ENCODE measurements at regions not wholly inside any gene's neighbourhood (a gene's known extent, or its start where the extent isn't known, plus 50 kb on each side); places are given as distances from the start of the nearest gene placed in this dataset.

GRCh38 chr1:213389061-213389581, 338.1 kb downstream of the RPS6KC1 start:
- Histone ChIP-seq H3K27me3 (ENCODE audit: insufficient read depth) (no peaks in the 10 kb centered on the region), H3K9me2 (no peaks in the 10 kb centered on the region), H3K4me1 (ENCODE audit: control insufficient read depth in 1 of 2, insufficient read depth in 2 of 2, low read depth in 1 of 2, low read length in 1 of 2) (no peaks in the 10 kb centered on the region), H3K79me2 (ENCODE audit: insufficient read depth) (no peaks in the 10 kb centered on the region), H3K36me3 (replicated peaks in 1 of 2; ENCODE audit: control insufficient read depth in 1 of 2, insufficient read depth in 2 of 2, low read length in 1 of 2) (no peaks in the 10 kb centered on the region), H3K27ac (ENCODE audit: low read depth in 2 of 2, low read length in 1 of 2) (no peak overlapping the region), H3F3A (replicated peaks; ENCODE audit: insufficient read depth) (no peaks in the 10 kb centered on the region), H2AFZ (ENCODE audit: low read depth) (no peak overlapping the region), H3K9ac (no peak overlapping the region), H3K4me2 (no peak overlapping the region), H4K20me1 (ENCODE audit: insufficient read depth) (no peaks in the 10 kb centered on the region), H3K9me3 (no peaks in the 10 kb centered on the region), H3K4me3 (ENCODE audit: low read depth in 2 of 2, low read length in 1 of 2) (no peak overlapping the region)
- WGBS (ENCODE audit: low lambda C conversion rate) = 74% methylated on average over 11 of the region's 20 CpGs
- CTCF ChIA-PET = interaction anchor here (1.4 kb wide), 1 partner anchor 144 kb away, joined by 3 read pairs; no protein-coding TSS in a partner anchor
- TF ChIP-seq CTCF (IDR thresholded peaks at IDR 0.05) (no peak), PBX3 (IDR thresholded peaks at IDR 0.05) (no peak), USF2 (IDR thresholded peaks at IDR 0.05; ENCODE audit: borderline replicate concordance, low read depth, low read length) (no peak), RFX5 (IDR thresholded peaks at IDR 0.05; ENCODE audit: low read length) (no peak), FOSL2 (IDR thresholded peaks at IDR 0.05; ENCODE audit: borderline replicate concordance, low read depth) (no peak)
- POLR2A ChIA-PET = interaction anchor here (0.6 kb wide), 1 partner anchor 105 kb away, joined by 3 read pairs; no protein-coding TSS in a partner anchor
- DNase-seq = no peak

GRCh38 chr1:213391445-213391844, 340.4 kb downstream of the RPS6KC1 start:
- H3K4me1 ChIP-seq (ENCODE audit: control insufficient read depth in 1 of 2, insufficient read depth in 2 of 2, low read depth in 1 of 2, low read length in 1 of 2) = no peaks in the 10 kb centered on the region
- H3K9ac ChIP-seq = no peak overlapping the region
- no peak for DNase-seq
- H3K4me2 ChIP-seq = no peak overlapping the region
- TF ChIP-seq USF2 (IDR thresholded peaks at IDR 0.05; ENCODE audit: borderline replicate concordance, low read depth, low read length) (no peak), RCOR1 (IDR thresholded peaks at IDR 0.05; ENCODE audit: low read length) (no peak), REST (IDR thresholded peaks at IDR 0.05; ENCODE audit: low read depth, low read length) (no peak)
- no peak overlapping the region for H3K27ac ChIP-seq (ENCODE audit: low read depth in 2 of 2, low read length in 1 of 2)
- POLR2A ChIA-PET = no interaction called here
- no peaks in the 10 kb centered on the region for H3K79me2 ChIP-seq (ENCODE audit: insufficient read depth)
- H3K9me2 ChIP-seq = no peaks in the 10 kb centered on the region
- no peaks in the 10 kb centered on the region for H4K20me1 ChIP-seq (ENCODE audit: insufficient read depth)
- H2AFZ ChIP-seq (ENCODE audit: low read depth) = no peak overlapping the region
- no peaks in the 10 kb centered on the region for H3K36me3 ChIP-seq (replicated peaks in 1 of 2; ENCODE audit: control insufficient read depth in 1 of 2, insufficient read depth in 2 of 2, low read length in 1 of 2)
- no peak overlapping the region for H3K4me3 ChIP-seq (ENCODE audit: low read depth in 2 of 2, low read length in 1 of 2)
- H3K9me3 ChIP-seq = no peaks in the 10 kb centered on the region
- no peaks in the 10 kb centered on the region for H3K27me3 ChIP-seq (ENCODE audit: insufficient read depth)
- H3F3A ChIP-seq (replicated peaks; ENCODE audit: insufficient read depth) = no peaks in the 10 kb centered on the region
- CTCF ChIA-PET = no interaction called here

Measured in SK-N-SH (cell line).